ENCODE measurements at regions not wholly inside any gene's neighbourhood (a gene's known extent, or its start where the extent isn't known, plus 50 kb on each side); places are given as distances from the start of the nearest gene placed in this dataset.

- no peak for TF ChIP-seq POLR2A (IDR thresholded peaks at IDR 0.05; ENCODE audit: low read depth, low read length)
- no peak for TF ChIP-seq BHLHE40 (IDR thresholded peaks at IDR 0.05; ENCODE audit: low read depth, low read length)
- TF ChIP-seq RAD21 (IDR thresholded peaks at IDR 0.05; ENCODE audit: low read length) = no peak
- TF ChIP-seq SMC3 (IDR thresholded peaks at IDR 0.05; ENCODE audit: low read depth, low read length) = no peak
- no peak for TF ChIP-seq CEBPB (IDR thresholded peaks at IDR 0.05; ENCODE audit: low read depth, low read length)
- no peak for TF ChIP-seq CTCF (conservative IDR thresholded peaks at IDR 0.05; ENCODE audit: low read depth, low read length)
- TF ChIP-seq CHD1 (IDR thresholded peaks at IDR 0.05; ENCODE audit: low read depth, low read length) = no peak
- no peak for TF ChIP-seq MAFK (IDR thresholded peaks at IDR 0.05; ENCODE audit: low read depth, low read length)
- no peak for TF ChIP-seq FOS (IDR thresholded peaks at IDR 0.05; ENCODE audit: low read depth, low read length)
- no peak for TF ChIP-seq RFX5 (IDR thresholded peaks at IDR 0.05; ENCODE audit: low read depth, low read length)
- TF ChIP-seq MAZ (IDR thresholded peaks at IDR 0.05; ENCODE audit: borderline replicate concordance, low read depth, low read length) = no peak
- no peak for TF ChIP-seq NFE2L2 (IDR thresholded peaks at IDR 0.05; ENCODE audit: low read depth, low read length)
- no peak for TF ChIP-seq ELK1 (IDR thresholded peaks at IDR 0.05; ENCODE audit: borderline replicate concordance, low read depth, low read length)
Measured at GRCh38 chr7:68222311-68222710, 1225.7 kb downstream of the TYW1 start.

Data from IMR-90 (cell line).